ENCODE measurements at regions not wholly inside any gene's neighbourhood (a gene's known extent, or its start where the extent isn't known, plus 50 kb on each side); places are given as distances from the start of the nearest gene placed in this dataset.
A peak's percentile ranks its signal among the peaks of the same experiment; 100 is the strongest.

DNA sequence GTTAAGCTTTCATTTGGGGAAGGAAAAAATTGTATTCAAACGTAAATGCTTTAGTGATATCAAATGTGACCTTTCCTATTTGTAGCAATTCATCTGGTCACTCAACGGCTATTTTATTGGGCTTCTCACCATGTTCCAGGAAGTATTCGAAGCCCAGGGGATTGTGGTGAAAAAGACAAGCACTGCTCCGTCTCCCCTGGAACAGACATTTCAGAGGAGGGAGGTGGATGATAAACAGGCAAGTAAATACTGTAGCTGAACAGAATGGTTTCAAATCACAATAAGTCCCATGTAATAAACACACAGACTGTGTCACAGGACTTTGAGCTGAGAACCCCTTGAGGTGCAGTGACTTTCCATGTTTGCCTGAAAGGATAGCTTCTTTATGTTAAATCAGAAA is 464.7 kb upstream of the HNRNPA3 start:
- Histone ChIP-seq H2AFZ (ENCODE audit: low read length, unreplicated experiment) (no peak overlapping the region), H3K4me1 (ENCODE audit: control insufficient read depth, insufficient read depth, low read length, unreplicated experiment) (no peaks in the 10 kb centered on the region), H3K27me3 (ENCODE audit: insufficient read depth, low read length) (peaks cover 16% of the 10 kb centered on the region), H3K27ac (ENCODE audit: low read depth, low read length) (no peak overlapping the region), H3K4me3 (ENCODE audit: low read depth, low read length) (no peak overlapping the region), H3K79me2 (ENCODE audit: control insufficient read depth, insufficient read depth, low read length, unreplicated experiment) (no peaks in the 10 kb centered on the region), H3K36me3 (ENCODE audit: insufficient read depth, low read length) (no peaks in the 10 kb centered on the region)

DNA sequence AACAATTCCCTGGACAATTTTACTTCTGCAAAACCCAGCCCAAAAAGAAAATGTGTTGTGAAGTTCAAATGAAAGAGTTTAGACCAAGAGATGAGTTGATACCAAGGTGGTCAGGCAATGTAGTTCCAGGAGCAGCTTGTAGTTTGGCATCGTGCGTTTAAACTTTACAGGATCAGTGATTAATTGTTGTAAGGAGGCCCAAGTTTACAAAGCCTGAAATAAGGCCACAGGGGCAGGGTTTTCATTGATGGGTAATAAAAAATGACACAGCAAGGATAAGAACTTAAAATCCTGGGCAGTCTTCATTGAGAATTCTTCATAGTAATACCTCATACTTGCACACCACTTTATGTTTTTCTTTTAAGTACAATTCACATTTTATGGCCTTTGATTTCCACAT is 463.9 kb upstream of the HNRNPA3 start:
- no peak overlapping the region for H3K4me3 ChIP-seq (ENCODE audit: low read depth, low read length)
- no peaks in the 10 kb centered on the region for H3K79me2 ChIP-seq (ENCODE audit: control insufficient read depth, insufficient read depth, low read length, unreplicated experiment)
- H3K27me3 ChIP-seq (ENCODE audit: insufficient read depth, low read length) = peaks cover 14% of the 10 kb centered on the region
- H3K36me3 ChIP-seq (ENCODE audit: insufficient read depth, low read length) = no peaks in the 10 kb centered on the region
- no peak overlapping the region for H3K27ac ChIP-seq (ENCODE audit: low read depth, low read length)
- H2AFZ ChIP-seq (ENCODE audit: low read length, unreplicated experiment) = no peak overlapping the region
- H3K4me1 ChIP-seq (ENCODE audit: control insufficient read depth, insufficient read depth, low read length, unreplicated experiment) = peaks cover 4% of the 10 kb centered on the region

DNA sequence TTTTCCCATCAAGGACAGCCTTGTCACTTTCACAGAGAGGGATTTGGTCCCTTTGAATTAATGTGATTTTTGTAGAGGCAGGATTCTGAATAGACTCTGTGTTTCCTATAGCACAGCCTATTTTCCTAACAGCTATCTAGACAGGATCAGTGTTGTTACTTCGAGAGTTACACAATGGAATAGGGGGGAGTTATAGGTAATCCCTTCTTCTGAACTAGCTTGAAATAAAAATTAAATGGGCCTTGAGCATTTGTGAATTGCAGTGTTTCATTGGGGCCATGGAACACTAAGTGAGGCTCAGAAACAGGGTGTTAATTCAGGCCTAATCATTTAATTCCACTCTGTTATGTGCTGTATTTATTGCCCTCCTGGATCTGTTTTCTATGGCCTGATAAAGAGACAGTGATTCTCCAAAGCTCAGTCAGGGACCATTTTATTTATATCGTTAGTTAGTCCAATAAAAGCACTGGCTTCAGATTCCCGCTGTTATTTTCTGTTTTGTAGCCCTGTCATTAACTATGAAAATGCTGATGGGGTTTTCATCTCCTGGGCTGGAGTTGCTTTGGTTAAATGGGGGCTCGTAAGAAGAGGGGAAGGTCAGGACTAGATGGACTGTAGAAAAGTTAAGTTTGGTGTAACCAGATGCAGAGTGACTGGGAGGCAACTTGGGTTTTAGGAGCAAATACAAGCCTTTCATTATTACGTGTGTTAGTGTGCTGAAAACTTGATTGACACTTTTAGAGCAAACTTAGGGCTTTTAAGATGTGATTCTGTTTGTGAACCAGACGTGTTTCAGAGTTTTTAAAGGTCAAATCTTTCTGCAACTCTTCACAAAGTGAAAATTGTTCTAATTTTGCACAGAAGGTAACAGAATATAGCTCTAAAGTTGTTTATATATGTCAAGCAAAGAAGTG is 461.0 kb upstream of the HNRNPA3 start:
- no peaks in the 10 kb centered on the region for H3K79me2 ChIP-seq (ENCODE audit: control insufficient read depth, insufficient read depth, low read length, unreplicated experiment)
- H3K36me3 ChIP-seq (ENCODE audit: insufficient read depth, low read length) = no peaks in the 10 kb centered on the region
- H3K4me3 ChIP-seq (ENCODE audit: low read depth, low read length) = no peak overlapping the region
- H3K27ac ChIP-seq (ENCODE audit: low read depth, low read length) = no peak overlapping the region
- no peaks in the 10 kb centered on the region for H3K27me3 ChIP-seq (ENCODE audit: insufficient read depth, low read length)
- no peak overlapping the region for H2AFZ ChIP-seq (ENCODE audit: low read length, unreplicated experiment)
- H3K4me1 ChIP-seq (ENCODE audit: control insufficient read depth, insufficient read depth, low read length, unreplicated experiment) = peaks cover 5% of the 10 kb centered on the region

DNA sequence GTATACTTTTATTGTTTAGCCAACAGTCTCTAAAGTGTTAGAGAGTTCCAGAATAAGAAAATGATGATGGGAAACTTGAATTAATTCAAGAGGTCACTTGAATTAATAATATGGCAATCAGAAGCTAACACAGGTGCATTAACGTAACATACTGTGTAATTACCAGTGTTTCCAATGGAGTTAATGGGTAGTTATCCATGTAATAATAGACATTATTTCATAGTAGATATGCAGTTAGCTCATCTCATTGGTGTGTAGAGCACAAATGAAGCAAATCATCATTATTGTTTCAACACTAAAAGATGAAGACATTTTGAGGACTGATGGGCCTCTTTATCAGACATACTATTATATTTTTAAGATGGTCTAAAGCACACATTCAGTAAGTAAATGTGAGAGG is 460.3 kb upstream of the HNRNPA3 start:
- Histone ChIP-seq H3K36me3 (ENCODE audit: insufficient read depth, low read length) (no peaks in the 10 kb centered on the region), H3K79me2 (ENCODE audit: control insufficient read depth, insufficient read depth, low read length, unreplicated experiment) (no peaks in the 10 kb centered on the region), H3K27ac (ENCODE audit: low read depth, low read length) (no peak overlapping the region), H3K4me1 (ENCODE audit: control insufficient read depth, insufficient read depth, low read length, unreplicated experiment) (peaks cover 5% of the 10 kb centered on the region), H2AFZ (ENCODE audit: low read length, unreplicated experiment) (no peak overlapping the region), H3K4me3 (ENCODE audit: low read depth, low read length) (no peak overlapping the region), H3K27me3 (ENCODE audit: insufficient read depth, low read length) (no peaks in the 10 kb centered on the region)

DNA sequence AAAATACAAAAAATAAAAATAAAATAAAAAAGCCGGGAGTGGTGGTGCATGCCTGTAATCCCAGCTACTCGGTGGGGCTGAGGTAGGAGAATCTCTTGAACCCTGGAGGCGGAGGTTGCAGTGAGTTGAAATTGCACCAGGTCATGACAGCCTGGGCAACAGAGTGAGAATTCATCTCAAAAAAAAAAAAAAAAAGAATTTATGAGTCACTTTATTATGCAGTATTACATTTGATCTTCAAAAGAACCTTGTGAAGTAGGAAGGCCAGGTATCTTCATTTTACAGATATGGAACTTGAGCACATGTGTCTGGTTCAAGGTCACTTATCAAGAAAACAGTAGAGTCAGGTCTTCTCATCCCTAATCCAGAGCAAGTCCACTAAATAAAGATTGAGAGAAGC is 459.4 kb upstream of the HNRNPA3 start:
- Histone ChIP-seq H3K36me3 (ENCODE audit: insufficient read depth, low read length) (no peaks in the 10 kb centered on the region), H3K4me3 (ENCODE audit: low read depth, low read length) (no peak overlapping the region), H3K27ac (ENCODE audit: low read depth, low read length) (peak overlapping the region; percentile 22; the same call in 1 of the 2 replicates), H2AFZ (ENCODE audit: low read length, unreplicated experiment) (no peak overlapping the region), H3K4me1 (ENCODE audit: control insufficient read depth, insufficient read depth, low read length, unreplicated experiment) (peaks cover 5% of the 10 kb centered on the region), H3K79me2 (ENCODE audit: control insufficient read depth, insufficient read depth, low read length, unreplicated experiment) (no peaks in the 10 kb centered on the region), H3K27me3 (ENCODE audit: insufficient read depth, low read length) (no peaks in the 10 kb centered on the region)

DNA sequence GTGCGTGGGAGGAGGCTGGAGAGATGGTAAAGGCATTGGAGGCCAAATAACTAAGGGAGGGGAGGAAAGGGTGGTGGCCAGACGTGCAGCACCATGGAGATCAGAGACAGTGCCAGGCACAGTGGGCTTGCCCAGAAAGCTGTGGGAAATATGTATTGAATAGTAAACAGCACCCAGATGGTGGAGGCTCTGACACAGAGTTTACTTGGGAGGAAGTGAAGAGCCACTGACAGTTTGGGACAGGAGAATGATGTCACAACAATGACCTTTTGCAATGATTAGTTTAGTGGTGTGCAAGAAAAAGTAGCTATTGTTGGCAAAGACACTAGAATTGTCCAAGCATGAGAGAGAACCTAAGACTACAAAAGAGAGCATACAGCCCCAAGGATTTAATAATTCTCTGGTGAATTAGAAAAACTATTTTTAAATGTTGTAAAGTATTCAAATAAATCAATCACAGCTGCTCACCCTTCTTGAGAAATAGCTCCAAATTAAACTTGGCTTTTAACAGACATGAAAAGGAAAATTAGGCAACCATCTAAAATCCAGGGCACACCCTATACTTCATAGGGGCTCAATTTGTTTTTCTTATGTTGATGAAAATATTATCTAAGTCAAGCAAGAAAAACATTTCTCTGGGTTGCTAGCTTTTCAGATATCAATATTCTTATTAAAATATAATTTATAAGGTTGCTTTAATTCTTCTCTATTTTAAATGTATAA is 458.7 kb upstream of the HNRNPA3 start:
- Histone ChIP-seq H3K27me3 (ENCODE audit: insufficient read depth, low read length) (no peaks in the 10 kb centered on the region), H3K4me1 (ENCODE audit: control insufficient read depth, insufficient read depth, low read length, unreplicated experiment) (peaks cover 5% of the 10 kb centered on the region), H3K27ac (ENCODE audit: low read depth, low read length) (peak overlapping the region; percentile 22; the same call in 1 of the 2 replicates), H3K4me3 (ENCODE audit: low read depth, low read length) (no peak overlapping the region), H2AFZ (ENCODE audit: low read length, unreplicated experiment) (no peak overlapping the region), H3K79me2 (ENCODE audit: control insufficient read depth, insufficient read depth, low read length, unreplicated experiment) (no peaks in the 10 kb centered on the region), H3K36me3 (ENCODE audit: insufficient read depth, low read length) (no peaks in the 10 kb centered on the region)

DNA sequence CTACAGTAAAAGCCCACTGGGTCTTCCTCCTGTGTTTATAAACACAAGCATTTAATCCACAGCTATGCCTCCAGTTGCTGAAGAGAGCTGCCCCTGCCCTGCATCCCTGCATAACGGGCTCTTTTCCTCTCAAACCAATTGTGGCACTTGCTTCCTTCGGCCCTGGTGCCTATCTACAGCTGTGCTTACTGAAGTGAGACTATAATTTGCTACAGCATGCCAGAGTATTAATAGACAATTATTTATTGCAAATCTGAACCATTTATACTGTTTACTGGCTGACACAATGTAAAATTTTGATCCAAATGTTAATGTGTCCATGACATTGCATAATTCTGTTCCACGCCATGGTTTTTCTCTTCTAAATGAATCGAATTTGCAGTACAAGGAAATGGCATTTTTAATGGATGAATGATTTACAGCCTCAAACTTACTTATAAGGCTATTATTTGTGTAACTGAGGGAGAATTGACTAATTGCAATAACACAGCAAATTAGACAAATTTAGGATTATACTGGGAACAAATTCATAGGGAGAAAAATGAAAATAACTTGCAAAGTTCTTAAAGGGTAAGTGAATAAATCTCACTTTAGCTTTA is 457.0 kb upstream of the HNRNPA3 start:
- Histone ChIP-seq H3K27me3 (ENCODE audit: insufficient read depth, low read length) (no peaks in the 10 kb centered on the region), H3K36me3 (ENCODE audit: insufficient read depth, low read length) (no peaks in the 10 kb centered on the region), H3K27ac (ENCODE audit: low read depth, low read length) (no peak overlapping the region), H2AFZ (ENCODE audit: low read length, unreplicated experiment) (no peak overlapping the region), H3K4me1 (ENCODE audit: control insufficient read depth, insufficient read depth, low read length, unreplicated experiment) (peaks cover 5% of the 10 kb centered on the region), H3K79me2 (ENCODE audit: control insufficient read depth, insufficient read depth, low read length, unreplicated experiment) (no peaks in the 10 kb centered on the region), H3K4me3 (ENCODE audit: low read depth, low read length) (no peak overlapping the region)

DNA sequence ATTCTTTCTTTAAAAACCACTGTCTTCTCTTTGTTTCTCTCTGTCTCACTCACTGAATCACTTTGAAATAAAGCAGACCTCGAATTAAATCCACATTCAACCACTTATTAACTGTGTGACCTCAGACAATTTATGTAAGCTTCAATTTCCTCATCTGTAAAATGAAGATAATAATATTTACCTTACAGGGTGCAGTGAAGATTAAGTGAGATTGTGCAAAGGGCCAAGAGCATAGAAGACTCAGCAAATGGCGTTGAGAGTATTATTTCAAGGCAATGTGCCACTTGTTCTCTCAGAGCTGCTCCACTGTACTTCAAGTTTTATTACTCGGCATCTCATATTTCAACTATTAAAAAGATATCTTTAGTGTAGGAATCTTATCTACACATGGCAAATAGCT is 454.2 kb upstream of the HNRNPA3 start:
- Histone ChIP-seq H3K79me2 (ENCODE audit: control insufficient read depth, insufficient read depth, low read length, unreplicated experiment) (no peaks in the 10 kb centered on the region), H2AFZ (ENCODE audit: low read length, unreplicated experiment) (no peak overlapping the region), H3K4me1 (ENCODE audit: control insufficient read depth, insufficient read depth, low read length, unreplicated experiment) (peaks cover 3% of the 10 kb centered on the region), H3K4me3 (ENCODE audit: low read depth, low read length) (no peak overlapping the region), H3K36me3 (ENCODE audit: insufficient read depth, low read length) (no peaks in the 10 kb centered on the region), H3K27ac (ENCODE audit: low read depth, low read length) (no peak overlapping the region), H3K27me3 (ENCODE audit: insufficient read depth, low read length) (0 out of 2 replicates have a peak, but pooled peaks cover 6% of the 10 kb centered on the region)

DNA sequence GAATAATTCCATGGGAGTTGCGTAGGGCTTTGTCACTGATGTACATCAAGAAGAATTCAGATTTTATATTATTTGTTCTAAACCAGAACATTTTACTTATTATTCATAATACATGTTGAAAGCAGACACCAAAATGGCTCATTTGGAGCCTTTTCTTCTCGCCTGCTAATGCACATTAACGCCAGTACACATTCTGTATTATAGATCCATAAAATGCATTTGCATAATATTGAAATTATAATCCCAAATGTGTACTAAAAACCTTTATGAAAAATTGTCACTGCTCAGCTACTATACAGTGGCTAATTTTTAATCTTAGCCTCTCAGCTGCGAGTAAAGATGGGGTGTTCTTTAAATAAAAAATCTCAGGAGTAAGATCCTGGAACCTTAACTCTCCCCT is 452.2 kb upstream of the HNRNPA3 start:
- H3K4me3 ChIP-seq (ENCODE audit: low read depth, low read length) = no peak overlapping the region
- H2AFZ ChIP-seq (ENCODE audit: low read length, unreplicated experiment) = no peak overlapping the region
- H3K4me1 ChIP-seq (ENCODE audit: control insufficient read depth, insufficient read depth, low read length, unreplicated experiment) = no peaks in the 10 kb centered on the region
- H3K27me3 ChIP-seq (ENCODE audit: insufficient read depth, low read length) = 0 out of 2 replicates have a peak, but pooled peaks cover 6% of the 10 kb centered on the region
- no peak overlapping the region for H3K27ac ChIP-seq (ENCODE audit: low read depth, low read length)
- H3K79me2 ChIP-seq (ENCODE audit: control insufficient read depth, insufficient read depth, low read length, unreplicated experiment) = no peaks in the 10 kb centered on the region
- no peaks in the 10 kb centered on the region for H3K36me3 ChIP-seq (ENCODE audit: insufficient read depth, low read length)

DNA sequence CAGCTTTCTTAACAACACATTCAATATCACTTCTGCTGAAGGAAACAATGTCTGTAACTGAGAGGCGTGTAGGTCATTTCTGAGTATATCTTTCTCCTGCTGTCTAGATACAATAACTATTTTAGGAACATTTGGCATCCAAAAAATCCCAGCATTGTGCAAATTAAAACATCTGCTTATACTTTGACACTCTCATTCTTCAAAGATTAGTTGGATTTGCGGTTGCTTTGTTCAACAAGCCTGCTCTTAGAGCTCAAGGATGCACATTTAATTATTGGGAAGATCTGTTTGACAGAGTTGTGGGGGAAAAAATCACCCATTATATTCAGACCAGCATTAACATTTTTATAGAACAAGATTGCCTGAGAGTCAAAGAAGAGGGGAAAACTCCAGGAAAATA is 449.5 kb upstream of the HNRNPA3 start:
- Histone ChIP-seq H3K4me1 (ENCODE audit: control insufficient read depth, insufficient read depth, low read length, unreplicated experiment) (no peaks in the 10 kb centered on the region), H3K79me2 (ENCODE audit: control insufficient read depth, insufficient read depth, low read length, unreplicated experiment) (no peaks in the 10 kb centered on the region), H3K27me3 (ENCODE audit: insufficient read depth, low read length) (0 out of 2 replicates have a peak, but pooled peaks cover 6% of the 10 kb centered on the region), H3K27ac (ENCODE audit: low read depth, low read length) (no peak overlapping the region), H3K4me3 (ENCODE audit: low read depth, low read length) (no peak overlapping the region), H3K36me3 (ENCODE audit: insufficient read depth, low read length) (no peaks in the 10 kb centered on the region), H2AFZ (ENCODE audit: low read length, unreplicated experiment) (no peak overlapping the region)

Data from ACC112 (cell line).